AG04449 (cell line): ENCODE measurements at regions not wholly inside any gene's neighbourhood (a gene's known extent, or its start where the extent isn't known, plus 50 kb on each side); places are given as distances from the start of the nearest gene placed in this dataset.

ENCODE experiments used
- CTCF ChIA-PET: fragments of 350-600 bp; formaldehyde crosslinking; extraction: SDS; loops from one replicate; lab custom pipeline; 2021; ENCODE audit warnings: antibody characterized with exemption; lab: Yijun Ruan, JAX
- POLR2A ChIA-PET: fragments of 400-600, 350-600 bp; formaldehyde crosslinking; extraction: SDS; loops from one replicate; lab custom pipeline; 2020; ENCODE audit warnings: antibody characterized with exemption, inconsistent platforms; lab: Yijun Ruan, JAX
- DNase-seq: peaks from one replicate; pipeline ENCODE4 v3.0.0-alpha.2; 2010; ENCODE audit warnings: low read depth, low spot score
- H3K4me3 ChIP-seq: 2 replicates; pipeline ENCODE4 v1.5.1; 2011; ENCODE audit warnings: low read depth, mild to moderate bottlenecking, control low read depth, low read length
- CTCF ChIP-seq: IDR thresholded peaks from one replicate; pipeline ENCODE4 v1.5.1; 2011; ENCODE audit warnings: mild to moderate bottlenecking, moderate library complexity, low read length, control low read depth, inconsistent platforms; ENCODE audit not compliant: insufficient read depth; ENCODE audit errors: missing control alignments

DNA sequence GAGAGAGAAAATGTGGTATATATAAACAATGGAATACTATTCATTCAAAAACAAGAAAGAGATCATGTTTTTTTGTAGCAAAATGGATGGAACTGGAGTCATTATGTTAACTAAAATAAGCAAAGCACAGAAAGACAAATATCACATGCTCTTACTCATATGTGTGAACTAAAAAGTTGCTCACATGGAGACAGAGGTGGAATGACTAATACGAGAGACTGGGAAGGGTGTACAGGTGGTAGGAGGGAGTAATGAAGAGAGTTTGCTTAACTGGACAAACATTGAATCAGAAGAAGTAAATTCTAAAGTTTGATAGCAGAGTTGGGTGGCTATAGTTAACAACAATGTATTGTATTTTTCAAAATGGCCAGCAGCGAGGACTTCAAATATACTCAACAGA lies 1080.7 kb upstream of the CHAC2 start:
- DNase-seq: no peak
- H3K4me3 ChIP-seq: no peak overlapping the region
- POLR2A ChIA-PET: no interaction called here
- no peak for TF ChIP-seq CTCF
- CTCF ChIA-PET: no interaction called here

- no peak for TF ChIP-seq CTCF
- DNase-seq: no peak
- no peak overlapping the region for H3K4me3 ChIP-seq
- ChIA-PET POLR2A (no interaction called here), CTCF (no interaction called here)
Measured at GRCh38 chr2:52676056-52676455, 1091.5 kb upstream of the CHAC2 start.

- TF ChIP-seq CTCF: no peak
- CTCF ChIA-PET: interaction anchor here (1.4 kb wide), 1 partner anchor 10 kb away, joined by 3 read pairs; no protein-coding TSS in a partner anchor
- DNase-seq: no peak
- no peak overlapping the region for H3K4me3 ChIP-seq
- POLR2A ChIA-PET: no interaction called here
Measured at GRCh38 chr2:52668724-52669123, 1098.9 kb upstream of the CHAC2 start.

DNA sequence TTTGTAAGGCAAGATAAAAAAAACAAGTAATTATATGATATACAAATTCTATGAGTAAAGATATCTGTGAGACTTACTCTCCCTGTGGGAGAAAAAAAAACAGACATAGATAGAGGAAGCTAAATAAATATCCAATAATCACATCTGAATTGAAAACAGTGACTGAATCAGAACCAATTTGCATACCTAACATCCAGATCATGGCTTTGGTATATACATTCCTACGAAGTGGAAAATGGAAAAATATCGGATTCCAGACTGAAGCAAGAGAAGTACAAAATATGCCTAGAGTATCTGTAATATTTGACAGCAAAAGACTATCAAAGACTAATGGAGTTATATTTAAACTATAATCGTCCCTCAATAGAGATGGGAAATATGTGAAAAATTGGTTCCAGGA lies 1108.1 kb upstream of the CHAC2 start:
- CTCF ChIA-PET: interaction anchor here (1.2 kb wide), 1 partner anchor 9 kb away, joined by 3 read pairs; no protein-coding TSS in a partner anchor

GRCh38 chr2:52658598-52658997 lies 1109.0 kb upstream of the CHAC2 start:
- DNase-seq: peak; percentile 44
- CTCF ChIA-PET: interaction anchor here (1.2 kb wide), 1 partner anchor 10 kb away, joined by 3 read pairs; no protein-coding TSS in a partner anchor
- no peak overlapping the region for H3K4me3 ChIP-seq
- POLR2A ChIA-PET: interaction anchor here (0.6 kb wide), 1 partner anchor 16 kb away, joined by 3 read pairs; no protein-coding TSS in a partner anchor
- TF ChIP-seq CTCF: no peak

More for the DNA sequence above, 1108.1 kb upstream of the CHAC2 start:
- TF ChIP-seq CTCF: no peak
- POLR2A ChIA-PET: no interaction called here
- DNase-seq: peak; percentile 29
- no peak overlapping the region for H3K4me3 ChIP-seq

GRCh38 chr2:52639692-52640091 lies 1127.9 kb upstream of the CHAC2 start:
- no peak overlapping the region for H3K4me3 ChIP-seq
- TF ChIP-seq CTCF: no peak
- POLR2A ChIA-PET: no interaction called here
- no peak for DNase-seq
- CTCF ChIA-PET: no interaction called here
